CD4-positive, alpha-beta T cell treated with Interleukin-2 at 100 ng/mL for 4 hours (primary cell): ENCODE measurements at regions not wholly inside any gene's neighbourhood (a gene's known extent, or its start where the extent isn't known, plus 50 kb on each side); places are given as distances from the start of the nearest gene placed in this dataset.

Experiments
- DNase-seq: peaks from one replicate; pipeline ENCODE4 v3.0.0-alpha.2; 2020; ENCODE audit warnings: low spot score

- DNase-seq: no peak
Observed at GRCh38 chr20:7505835-7506221, 434.4 kb downstream of the HAO1 start.

- no peak for DNase-seq
Observed at GRCh38 chr20:7516621-7517111, 423.6 kb downstream of the HAO1 start.

- DNase-seq: no peak
Observed at GRCh38 chr20:7520361-7520760, 419.9 kb downstream of the HAO1 start.

- no peak for DNase-seq
Observed at GRCh38 chr20:7523288-7523687, 417.0 kb downstream of the HAO1 start.

GRCh38 chr20:7540018-7540417, 400.2 kb downstream of the HAO1 start:
- DNase-seq: no peak

- DNase-seq: no peak
Observed at GRCh38 chr20:7540923-7541322, 399.3 kb downstream of the HAO1 start.

- DNase-seq: no peak
Observed at GRCh38 chr20:7571101-7571500, 369.2 kb downstream of the HAO1 start.

- DNase-seq: no peak
Observed at GRCh38 chr20:7571521-7572055, 368.7 kb downstream of the HAO1 start.

- DNase-seq: no peak
Observed at GRCh38 chr20:7579888-7580287, 360.4 kb downstream of the HAO1 start.

- DNase-seq: no peak
Observed at GRCh38 chr20:7585126-7585679, 355.1 kb downstream of the HAO1 start.

- no peak for DNase-seq
Observed at GRCh38 chr20:7586481-7586880, 353.8 kb downstream of the HAO1 start.

- no peak for DNase-seq
Observed at GRCh38 chr20:7589164-7589563, 351.1 kb downstream of the HAO1 start.

- DNase-seq: no peak
Observed at GRCh38 chr20:7596541-7596940, 343.7 kb downstream of the HAO1 start.

GRCh38 chr20:7601431-7601830, 338.8 kb downstream of the HAO1 start:
- DNase-seq: no peak

GRCh38 chr20:7606941-7607340, 333.3 kb downstream of the HAO1 start:
- no peak for DNase-seq

GRCh38 chr20:7608250-7608649, 332.0 kb downstream of the HAO1 start:
- DNase-seq: no peak

- no peak for DNase-seq
Observed at GRCh38 chr20:7609251-7609650, 331.0 kb downstream of the HAO1 start.

GRCh38 chr20:7610681-7611080, 329.6 kb downstream of the HAO1 start:
- no peak for DNase-seq

- no peak for DNase-seq
Observed at GRCh38 chr20:7617797-7618196, 322.5 kb downstream of the HAO1 start.

GRCh38 chr20:7622399-7622961, 317.8 kb downstream of the HAO1 start:
- no peak for DNase-seq

GRCh38 chr20:7624886-7625285, 315.4 kb downstream of the HAO1 start:
- no peak for DNase-seq

- DNase-seq: no peak
Observed at GRCh38 chr20:7627734-7628663, 312.3 kb downstream of the HAO1 start.

- no peak for DNase-seq
Observed at GRCh38 chr20:7629880-7630279, 310.4 kb downstream of the HAO1 start.
